GM19043 (cell line): ENCODE measurements at regions not wholly inside any gene's neighbourhood (a gene's known extent, or its start where the extent isn't known, plus 50 kb on each side); places are given as distances from the start of the nearest gene placed in this dataset.

Experiments
- ATAC-seq: cut with Tn5 transposase; IDR thresholded peaks from one replicate; pipeline ENCODE4 v1.9.1; 2021; ENCODE audit warnings: low read depth; ENCODE audit not compliant: unreplicated experiment

DNA sequence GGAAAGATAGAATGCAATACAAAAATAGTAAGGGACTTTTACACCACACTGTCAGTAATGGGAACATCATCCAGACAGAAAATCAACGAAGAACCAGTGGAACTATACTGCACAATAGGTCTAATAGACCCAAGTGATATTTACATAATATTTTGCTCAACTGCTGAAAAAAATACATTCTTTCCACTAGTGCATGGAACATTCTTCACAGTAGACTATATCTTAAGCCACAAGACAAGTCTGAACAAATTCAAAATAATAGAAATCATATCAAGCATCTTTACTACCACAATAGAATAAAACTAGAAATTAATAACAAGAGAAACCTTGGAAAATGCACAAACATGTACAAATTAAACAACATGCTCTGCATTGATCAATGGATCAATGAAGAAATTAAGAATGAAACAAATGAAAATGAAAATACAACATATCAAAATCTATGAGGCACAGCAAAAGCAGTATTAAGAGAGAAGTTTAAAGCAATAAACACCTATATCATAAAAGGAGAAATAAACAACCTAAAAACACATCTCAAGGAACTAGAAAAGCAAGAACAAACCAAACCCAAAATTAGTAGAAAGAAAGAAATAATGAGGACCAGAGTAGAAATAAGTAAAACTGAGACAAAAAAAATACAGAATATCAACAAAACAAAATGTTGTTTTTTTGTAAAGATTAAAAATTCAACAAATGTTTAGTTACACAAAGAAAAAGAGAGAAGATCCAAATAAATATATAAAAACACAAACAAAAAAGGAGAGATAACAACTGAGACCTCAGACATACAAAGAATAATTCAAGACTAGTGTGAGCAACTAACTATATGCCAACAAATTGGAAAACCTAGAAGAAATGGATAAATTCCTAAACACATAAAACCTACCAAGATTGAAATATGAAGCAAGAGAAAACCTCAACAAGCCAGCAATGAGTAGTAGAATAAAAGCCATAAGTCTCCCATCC, 51.5 kb upstream of the ANTXR2 start:
- no peak for ATAC-seq
